CD1c-positive myeloid dendritic cell (primary cell): ENCODE measurements at regions not wholly inside any gene's neighbourhood (a gene's known extent, or its start where the extent isn't known, plus 50 kb on each side); places are given as distances from the start of the nearest gene placed in this dataset.

Source experiments
- DNase-seq: peaks from one replicate; pipeline ENCODE4 v3.0.0-alpha.2; 2016; ENCODE audit errors: extremely low spot score

GRCh38 chr22:23522623-23523251 is 57.4 kb downstream of the IGLL1 start:
- no peak for DNase-seq

- DNase-seq: peak; percentile 86
Observed at GRCh38 chr22:23521441-23522113, 58.5 kb downstream of the IGLL1 start.

GRCh38 chr22:23520863-23521440 is 59.1 kb downstream of the IGLL1 start:
- no peak for DNase-seq

GRCh38 chr22:23519442-23520157 is 60.5 kb downstream of the IGLL1 start:
- DNase-seq: no peak

- no peak for DNase-seq
Observed at GRCh38 chr22:23518376-23519187, 61.5 kb downstream of the IGLL1 start.

GRCh38 chr22:23517804-23518375 is 62.2 kb downstream of the IGLL1 start:
- no peak for DNase-seq

GRCh38 chr22:23516304-23516703 is 63.8 kb downstream of the IGLL1 start:
- DNase-seq: no peak

- no peak for DNase-seq
Observed at GRCh38 chr22:23514322-23515038, 65.6 kb downstream of the IGLL1 start.

- DNase-seq: no peak
Observed at GRCh38 chr22:23513705-23514104, 66.4 kb downstream of the IGLL1 start.

- no peak for DNase-seq
Observed at GRCh38 chr22:23513133-23513532, 67.0 kb downstream of the IGLL1 start.

GRCh38 chr22:23512721-23513120 is 67.4 kb downstream of the IGLL1 start:
- no peak for DNase-seq

- no peak for DNase-seq
Observed at GRCh38 chr22:23512348-23512705, 67.8 kb downstream of the IGLL1 start.

- DNase-seq: no peak
Observed at GRCh38 chr22:23511627-23512347, 68.3 kb downstream of the IGLL1 start.

GRCh38 chr22:23509571-23510302 is 70.4 kb downstream of the IGLL1 start:
- no peak for DNase-seq

GRCh38 chr22:23504516-23504915 is 75.6 kb downstream of the IGLL1 start:
- no peak for DNase-seq

- DNase-seq: no peak
Observed at GRCh38 chr22:23503736-23504440, 76.2 kb downstream of the IGLL1 start.

GRCh38 chr22:23503142-23503541 is 76.9 kb downstream of the IGLL1 start:
- DNase-seq: no peak

GRCh38 chr22:23501708-23502107 is 78.4 kb downstream of the IGLL1 start:
- DNase-seq: no peak

- no peak for DNase-seq
Observed at GRCh38 chr22:23501261-23501619, 78.8 kb downstream of the IGLL1 start.
